GM19035 (cell line): ENCODE measurements at regions not wholly inside any gene's neighbourhood (a gene's known extent, or its start where the extent isn't known, plus 50 kb on each side); places are given as distances from the start of the nearest gene placed in this dataset.
"Not testable (repeated sequence)": the region's sequence is repeated elsewhere in the genome, so short reads cannot be mapped to it uniquely, and the experiment has no call there.

Experiments used
- ATAC-seq: cut with Tn5 transposase; IDR thresholded peaks from one replicate; pipeline ENCODE4 v1.9.1; 2021; ENCODE audit not compliant: unreplicated experiment

DNA sequence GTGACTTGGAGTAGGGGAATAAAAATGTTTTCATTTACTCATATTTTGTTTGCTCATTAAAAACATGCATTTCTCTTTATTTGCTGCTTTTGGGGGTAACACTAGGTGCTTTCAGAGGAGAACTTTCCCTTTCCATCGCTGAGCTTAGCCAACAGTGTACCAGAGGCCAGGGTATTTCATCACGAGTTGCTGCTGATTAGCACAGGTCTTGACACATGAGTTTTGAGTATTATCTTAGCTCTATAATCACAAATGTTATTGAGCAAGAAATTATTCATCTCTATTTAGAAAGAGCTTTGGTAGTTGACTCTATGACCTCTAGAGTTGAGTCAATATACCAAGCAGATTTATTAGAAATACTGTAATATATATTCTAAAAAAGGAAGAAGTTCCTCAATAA is 375.9 kb downstream of the NXPH1 start:
- no peak for ATAC-seq

DNA sequence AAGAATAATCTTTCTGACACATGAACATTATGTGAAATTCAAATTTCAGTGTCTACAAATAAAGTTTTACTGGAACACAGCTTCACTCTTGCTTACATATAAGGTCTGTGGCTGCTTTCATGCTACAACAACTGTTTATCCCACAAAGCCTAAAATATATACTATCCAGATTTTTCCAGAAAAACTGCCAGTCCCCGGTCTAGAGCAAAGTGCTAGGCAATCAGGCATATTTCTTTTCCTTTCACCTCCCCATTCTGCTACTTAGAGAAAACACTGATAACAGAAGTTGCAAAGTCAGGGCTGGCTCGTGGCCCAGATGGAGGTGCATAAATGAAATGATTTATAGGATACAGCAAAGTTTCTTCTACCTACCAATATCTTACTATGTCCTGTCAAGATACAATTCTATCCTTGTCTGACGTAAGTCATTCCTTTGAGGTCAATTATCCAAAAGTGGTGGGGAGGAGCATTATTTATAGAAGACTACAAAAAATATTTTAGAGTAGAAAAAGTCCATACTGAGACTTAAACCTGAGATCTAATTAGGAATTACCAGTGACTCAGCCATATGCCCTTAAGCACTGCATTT is 384.1 kb downstream of the NXPH1 start:
- no peak for ATAC-seq

DNA sequence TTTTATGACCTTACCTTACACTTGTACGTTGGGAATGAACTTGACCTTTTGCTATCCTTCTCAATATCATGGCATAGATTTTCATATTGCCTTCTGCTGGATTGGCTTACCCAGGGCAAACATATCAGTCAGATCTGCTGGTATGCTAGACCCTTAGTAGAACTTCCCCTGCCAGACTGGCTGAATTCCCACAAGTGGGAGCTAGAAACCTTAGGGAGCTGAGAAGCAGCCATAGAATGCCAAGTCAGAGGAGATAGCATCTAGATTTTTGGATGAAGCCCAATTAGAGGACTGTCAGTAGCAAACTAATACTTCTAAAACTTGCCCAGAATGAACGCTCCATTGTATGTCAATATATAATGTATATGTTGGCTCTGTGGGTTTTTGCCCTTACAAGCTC is 385.0 kb downstream of the NXPH1 start:
- ATAC-seq = no peak

DNA sequence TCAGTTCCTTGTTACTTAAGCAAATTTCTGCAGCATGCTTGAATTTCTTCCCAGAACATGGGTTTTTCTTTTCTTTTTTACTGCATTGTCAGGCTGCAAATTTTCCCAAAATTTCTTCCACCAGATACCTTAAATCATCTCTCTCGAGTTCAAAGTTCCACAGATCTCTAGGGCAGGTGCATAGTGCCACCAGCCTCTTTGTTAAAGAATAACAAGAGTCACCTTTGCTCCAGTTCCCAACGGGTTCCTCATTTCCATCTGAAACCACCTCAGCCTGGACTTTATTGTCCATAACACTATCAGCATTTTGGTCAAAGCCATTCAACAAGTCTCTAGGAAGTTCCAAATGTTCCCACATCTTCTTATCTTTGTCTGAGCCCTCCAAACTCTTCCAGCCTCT is 389.2 kb downstream of the NXPH1 start:
- ATAC-seq = no peak

DNA sequence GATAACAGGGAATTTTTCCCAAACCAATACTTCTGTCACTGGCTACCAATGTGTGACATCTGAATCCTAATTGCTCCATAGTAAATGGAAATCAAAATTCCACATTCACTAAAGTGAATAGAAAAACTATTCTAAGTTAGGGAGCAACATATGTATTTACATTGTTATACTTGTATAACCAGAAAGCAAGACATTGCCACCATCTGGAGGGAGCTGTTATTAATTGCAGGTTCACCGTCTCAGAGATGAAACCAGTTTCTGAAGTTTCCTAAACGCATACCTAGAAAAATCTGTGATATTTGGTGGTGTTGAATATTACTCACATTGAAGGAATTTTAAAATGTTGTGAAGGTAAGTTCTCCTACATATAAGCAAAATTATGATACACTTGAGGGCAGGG is 390.1 kb downstream of the NXPH1 start:
- no peak for ATAC-seq

DNA sequence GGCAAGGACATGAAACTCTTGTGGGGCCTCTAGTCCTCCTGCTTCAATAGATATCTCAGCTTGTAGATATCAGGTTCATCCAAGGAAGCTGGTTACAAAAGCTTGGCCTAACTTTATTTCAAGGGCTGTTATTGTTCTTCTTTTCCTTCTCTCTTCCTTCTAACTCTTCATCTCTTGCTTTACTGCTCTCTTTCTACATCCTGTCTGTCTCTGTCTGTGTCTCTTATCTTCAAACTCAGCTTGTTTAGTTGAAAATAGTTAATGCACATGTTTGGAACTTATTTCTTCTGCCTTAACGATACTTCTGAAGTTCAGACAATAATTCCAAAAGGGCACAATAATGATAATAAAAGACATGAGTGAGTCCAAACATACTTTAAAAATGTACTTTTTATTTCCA is 393.9 kb downstream of the NXPH1 start:
- no peak for ATAC-seq

DNA sequence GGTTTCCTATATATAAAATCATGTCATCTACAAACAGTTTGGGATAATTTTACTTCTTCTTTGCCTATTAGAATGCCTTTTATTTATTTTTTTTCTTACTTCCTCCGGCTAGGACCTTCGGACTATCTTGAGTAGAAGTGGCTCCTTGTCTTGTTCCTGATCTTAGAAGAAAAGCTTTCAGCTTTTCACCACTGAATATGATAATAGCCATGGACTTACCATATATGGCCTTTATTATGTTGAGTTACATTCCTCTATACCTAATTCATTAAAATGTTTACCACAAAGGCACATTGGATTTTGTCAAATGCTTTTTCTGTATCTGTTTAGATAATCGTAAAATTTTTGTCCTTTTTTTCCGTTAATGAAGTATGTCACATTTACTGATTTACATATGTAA is 395.7 kb downstream of the NXPH1 start:
- ATAC-seq = no peak

DNA sequence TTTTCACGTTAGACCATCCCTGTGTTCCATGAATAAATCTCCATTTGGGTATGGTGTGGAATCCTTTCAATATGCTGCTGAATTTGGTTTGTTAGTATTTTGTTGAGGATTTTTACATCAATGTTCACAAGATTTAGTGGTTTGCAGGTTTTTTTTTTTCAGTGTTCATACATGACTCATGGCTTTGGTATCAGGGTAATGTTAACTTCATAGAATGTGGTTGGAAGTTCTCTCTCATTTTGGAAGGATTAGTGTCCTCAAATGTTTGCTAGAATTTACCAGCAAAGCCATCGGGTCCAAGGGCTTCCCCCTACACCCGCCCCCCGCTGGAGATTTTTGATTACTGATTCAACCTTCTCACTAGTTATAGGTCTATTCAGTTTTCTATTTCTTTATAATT is 398.0 kb downstream of the NXPH1 start:
- ATAC-seq = no peak

DNA sequence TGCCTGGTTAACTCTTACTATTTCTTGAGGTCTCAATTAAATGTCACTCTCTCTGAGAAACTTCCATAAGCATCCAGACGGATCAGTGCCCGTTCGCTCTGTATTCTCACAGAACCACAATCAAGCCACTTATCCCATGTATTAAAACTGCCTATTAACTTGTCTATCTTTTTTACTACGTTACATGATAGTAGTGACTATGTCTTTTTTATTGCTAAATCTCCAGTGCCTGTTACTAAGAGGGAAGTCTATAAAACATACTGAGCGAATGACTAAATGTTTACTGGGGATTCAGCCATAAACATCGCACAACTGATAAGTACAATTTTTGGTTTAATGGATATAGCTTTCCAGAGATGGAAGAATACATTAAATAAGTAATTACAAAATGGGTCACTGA is 399.9 kb downstream of the NXPH1 start:
- no peak for ATAC-seq

DNA sequence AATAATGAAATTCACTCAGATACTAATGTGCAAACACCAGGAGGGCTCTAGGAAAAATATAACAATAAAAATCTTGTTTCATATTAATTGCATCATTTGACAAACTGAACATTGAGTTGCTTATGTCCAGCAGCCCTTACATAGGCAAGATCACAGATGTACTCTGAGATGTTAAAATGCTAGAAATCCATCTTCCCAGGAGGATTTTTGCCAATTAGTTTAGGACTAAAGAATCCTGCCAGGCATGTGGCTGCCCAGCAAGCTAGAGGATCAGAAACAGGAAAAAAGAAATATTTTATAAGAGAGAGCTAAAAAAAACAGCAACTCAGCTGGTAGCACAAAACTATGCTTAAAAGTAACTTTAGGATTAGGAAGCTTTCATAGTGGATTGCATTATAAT is 407.8 kb downstream of the NXPH1 start:
- ATAC-seq = no peak

DNA sequence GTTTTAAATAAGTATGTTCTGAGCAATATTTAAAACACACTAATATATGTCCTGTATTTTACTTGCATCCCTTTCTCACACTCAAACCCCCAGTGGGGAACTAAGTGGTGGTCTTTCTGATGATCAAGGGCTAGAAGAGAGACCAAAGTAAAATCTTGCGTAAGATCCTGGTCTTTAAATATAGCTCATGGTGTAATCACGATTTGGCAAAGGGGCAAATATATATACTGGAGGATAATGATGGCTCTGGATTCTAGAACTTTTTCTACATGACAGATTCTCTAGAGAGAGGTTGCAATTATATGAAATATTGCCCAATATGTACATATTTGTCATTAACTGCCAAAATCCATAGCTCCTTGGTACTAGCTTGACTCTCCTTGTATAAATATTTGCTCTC is 438.3 kb downstream of the NXPH1 start:
- no peak for ATAC-seq

DNA sequence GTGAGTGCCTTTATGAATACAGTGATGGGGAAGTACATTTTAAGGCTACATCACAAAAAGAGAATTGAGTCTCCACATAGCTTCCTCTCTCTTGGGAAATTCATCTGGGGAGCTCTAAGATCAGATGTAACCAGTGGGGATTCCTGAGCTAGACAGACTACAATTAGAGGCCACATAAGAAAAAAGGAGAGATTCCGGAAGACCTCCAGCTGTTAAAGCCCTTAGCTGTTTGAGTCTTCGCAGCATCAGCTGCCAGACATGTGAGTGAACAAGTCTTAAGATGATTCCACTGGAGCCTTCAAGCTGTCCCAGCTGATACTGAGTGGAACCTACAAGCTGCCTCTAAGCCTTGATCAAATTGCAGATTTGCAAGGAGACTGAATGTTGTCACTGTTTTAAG is 448.5 kb downstream of the NXPH1 start:
- no peak for ATAC-seq

DNA sequence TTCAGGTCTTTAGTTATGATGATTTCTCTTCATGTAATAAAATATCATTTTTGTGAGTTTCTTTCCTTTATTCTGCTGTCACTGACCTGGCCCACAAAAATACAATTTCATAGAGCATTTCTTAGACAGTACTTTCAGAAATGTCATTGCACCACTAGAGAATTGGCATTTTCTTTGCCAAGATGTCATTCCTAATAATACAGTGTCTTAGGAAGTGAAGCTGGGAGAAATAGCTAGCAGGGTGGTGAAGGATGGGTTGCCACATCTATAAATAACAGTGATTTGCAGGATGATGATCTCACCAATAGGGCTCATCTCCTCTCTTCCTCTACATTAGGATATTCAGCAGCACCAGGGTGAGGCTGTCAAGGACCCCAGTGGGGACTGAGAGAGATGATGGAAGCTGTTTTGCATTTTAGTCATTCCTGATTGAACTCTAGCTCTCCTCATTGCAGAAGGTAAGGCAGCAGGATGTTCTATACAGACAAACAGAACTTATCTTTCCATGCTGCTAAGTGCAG is 452.1 kb downstream of the NXPH1 start:
- ATAC-seq = no peak

DNA sequence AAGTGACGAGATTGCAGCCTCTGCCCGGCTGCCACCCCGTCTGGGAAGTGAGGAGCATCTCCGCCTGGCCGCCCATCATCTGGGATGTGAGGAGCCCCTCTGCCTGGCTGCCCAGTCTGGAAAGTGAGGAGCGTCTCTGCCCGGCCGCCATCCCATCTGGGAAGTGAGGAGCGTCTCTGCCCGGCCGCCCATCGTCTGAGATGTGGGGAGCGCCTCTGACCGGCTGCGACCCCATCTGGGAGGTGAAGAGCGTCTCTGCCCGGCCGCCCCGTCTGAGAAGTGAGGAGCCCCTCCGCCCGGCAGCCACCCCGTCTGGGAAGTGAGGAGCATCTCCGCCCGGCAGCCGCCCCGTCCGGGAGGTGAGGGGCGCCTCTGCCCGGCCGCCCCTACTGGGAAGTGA is 456.9 kb downstream of the NXPH1 start:
- ATAC-seq = not testable (repeated sequence)

DNA sequence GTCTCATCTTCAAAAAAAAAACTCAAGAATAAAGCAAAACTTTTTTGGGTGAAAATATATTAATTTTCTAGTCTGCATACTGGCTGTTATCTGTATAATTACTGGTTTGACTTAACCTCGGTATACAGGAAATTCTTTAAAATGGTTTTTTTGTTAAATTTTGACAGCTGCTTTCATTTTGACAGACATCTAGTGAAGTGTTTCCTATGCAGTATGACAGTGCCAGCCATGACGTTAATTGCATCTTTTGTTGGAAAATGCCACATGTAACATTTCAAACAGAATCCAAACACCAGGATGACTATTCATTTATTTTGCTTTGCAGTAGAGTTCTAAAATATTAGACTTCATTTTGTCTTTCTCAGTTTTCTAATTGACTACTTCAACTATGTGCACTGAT is 460.4 kb downstream of the NXPH1 start:
- no peak for ATAC-seq

DNA sequence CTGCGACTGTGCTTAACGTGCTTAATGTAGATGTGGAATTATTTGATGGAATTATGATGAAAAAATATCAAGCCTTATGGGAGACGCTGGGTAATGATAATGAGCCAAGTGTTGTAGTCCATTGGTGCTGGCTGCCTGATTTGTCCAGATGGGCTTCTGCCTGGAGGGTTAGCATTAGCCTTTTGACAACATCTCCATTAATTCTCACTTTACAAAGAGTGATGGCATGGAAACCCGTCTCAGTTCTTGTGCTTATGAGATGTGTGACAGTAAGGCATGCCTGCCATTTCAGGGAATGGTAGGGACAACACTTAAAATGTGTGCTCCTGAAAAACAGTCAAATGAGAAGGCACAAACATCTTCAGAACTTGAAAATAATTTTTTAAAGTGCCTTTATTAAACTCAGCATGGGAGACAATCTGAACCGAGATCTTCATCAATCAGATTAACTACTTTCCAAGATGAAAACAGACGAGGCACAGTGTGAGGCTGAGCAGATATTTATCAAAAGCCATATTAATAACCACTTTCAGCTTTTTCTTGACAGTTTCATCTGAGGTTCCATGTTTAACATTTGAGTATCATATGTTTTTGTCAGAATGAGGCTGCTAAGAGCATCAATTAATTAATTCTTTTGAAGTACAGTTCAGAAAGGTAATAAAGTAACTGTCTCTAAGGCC is 473.1 kb downstream of the NXPH1 start:
- no peak for ATAC-seq

DNA sequence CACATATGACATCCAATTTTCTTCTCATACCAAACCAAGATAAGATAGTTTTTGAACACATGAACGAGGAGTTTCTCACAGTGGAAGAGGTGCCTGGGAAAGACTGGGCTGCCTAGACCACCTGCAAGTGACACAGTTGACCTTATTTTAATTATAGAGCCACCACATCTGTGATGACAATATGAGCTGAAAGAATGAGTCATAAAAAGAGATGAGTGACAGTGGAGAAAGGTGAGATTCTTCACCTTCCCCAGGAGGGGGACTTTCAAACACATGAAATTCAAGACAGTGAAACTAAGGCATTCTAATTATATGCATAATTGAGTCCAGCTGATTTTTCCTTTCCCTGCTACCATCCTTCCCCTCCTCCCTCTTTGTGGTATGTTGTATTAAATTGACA is 475.5 kb downstream of the NXPH1 start:
- no peak for ATAC-seq

DNA sequence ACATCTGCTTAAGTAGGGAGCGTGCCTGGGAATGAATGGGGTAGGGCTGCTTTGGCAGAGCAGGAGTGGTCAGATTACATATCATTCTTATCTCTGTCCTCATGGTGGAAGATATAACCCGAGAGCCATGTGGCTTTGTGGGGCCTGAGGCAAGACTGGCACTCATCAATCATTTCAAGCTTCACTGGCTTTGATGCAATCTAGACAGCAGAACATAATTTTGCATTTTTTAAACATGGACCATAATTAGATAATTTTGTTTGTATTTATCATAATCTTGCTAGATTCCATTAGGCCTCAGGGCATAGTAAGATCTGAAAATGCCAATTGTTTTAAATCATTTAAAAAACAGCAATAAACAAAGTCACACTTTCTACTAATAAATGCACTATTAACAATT is 480.3 kb downstream of the NXPH1 start:
- no peak for ATAC-seq

DNA sequence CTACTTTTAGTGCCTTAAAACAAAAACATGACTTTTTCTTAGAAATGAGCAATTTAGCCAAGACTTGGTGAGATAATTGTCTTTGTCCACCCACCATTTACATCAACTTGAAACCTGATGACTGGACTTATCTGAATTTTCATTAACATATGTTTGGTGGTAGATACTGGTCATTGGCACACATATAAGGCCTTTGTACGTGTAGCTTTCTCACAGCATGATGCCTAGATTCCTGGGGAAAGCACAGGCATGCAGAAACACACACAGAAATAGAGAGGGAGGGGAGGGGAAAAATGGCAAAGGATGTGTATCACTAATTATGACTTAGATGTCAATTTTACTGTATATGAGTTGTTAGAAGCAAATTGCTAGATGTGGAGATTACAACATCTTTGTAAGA is 488.4 kb downstream of the NXPH1 start:
- ATAC-seq = no peak

DNA sequence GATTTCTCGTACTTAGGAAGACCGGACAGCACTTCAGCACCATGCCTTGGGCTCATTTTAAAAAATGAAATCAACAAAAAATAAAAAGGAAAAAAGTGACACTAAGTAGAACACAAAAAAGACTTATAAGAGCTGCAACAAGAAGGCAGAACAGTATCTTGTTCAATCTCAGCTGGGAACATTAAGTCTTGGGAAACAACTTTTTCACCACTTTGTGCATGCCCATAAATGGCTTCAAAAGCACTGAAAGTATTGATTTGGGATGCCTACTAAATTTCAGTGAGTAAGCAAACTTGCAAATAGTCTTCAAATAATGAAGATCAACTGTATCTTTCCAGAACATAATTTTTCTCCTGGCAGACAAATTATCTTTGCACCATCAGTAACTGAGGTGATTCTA is 489.3 kb downstream of the NXPH1 start:
- no peak for ATAC-seq

DNA sequence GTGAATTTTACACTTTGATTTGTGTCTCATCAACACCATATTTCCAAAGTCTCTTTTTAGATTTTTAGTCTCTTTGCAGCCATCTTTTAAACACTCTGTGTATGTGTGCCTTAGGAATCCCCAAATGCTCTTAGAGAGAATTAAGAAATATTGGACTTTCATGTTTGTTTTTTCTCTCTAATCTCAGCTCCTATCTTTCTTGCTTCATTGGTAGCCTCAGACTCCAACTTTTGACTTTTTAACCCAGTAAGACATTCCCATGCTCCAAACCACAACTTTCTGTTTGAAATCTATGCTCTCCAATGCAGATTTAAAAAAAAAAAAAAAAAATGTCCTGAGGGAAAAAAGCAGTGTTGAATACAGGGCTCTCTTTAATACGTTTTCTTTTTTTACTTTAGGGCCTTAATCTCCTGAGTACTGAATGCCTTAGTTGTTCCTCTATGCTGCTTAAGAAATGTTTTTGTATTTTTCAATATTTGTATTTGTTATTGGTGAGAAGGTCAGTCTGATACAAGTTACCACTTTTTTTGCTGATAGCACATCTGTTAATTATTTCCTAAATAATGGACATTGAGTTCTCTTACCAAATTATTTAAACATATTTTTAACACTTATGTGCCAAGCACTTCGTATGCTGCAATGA is 489.9 kb downstream of the NXPH1 start:
- ATAC-seq = no peak

DNA sequence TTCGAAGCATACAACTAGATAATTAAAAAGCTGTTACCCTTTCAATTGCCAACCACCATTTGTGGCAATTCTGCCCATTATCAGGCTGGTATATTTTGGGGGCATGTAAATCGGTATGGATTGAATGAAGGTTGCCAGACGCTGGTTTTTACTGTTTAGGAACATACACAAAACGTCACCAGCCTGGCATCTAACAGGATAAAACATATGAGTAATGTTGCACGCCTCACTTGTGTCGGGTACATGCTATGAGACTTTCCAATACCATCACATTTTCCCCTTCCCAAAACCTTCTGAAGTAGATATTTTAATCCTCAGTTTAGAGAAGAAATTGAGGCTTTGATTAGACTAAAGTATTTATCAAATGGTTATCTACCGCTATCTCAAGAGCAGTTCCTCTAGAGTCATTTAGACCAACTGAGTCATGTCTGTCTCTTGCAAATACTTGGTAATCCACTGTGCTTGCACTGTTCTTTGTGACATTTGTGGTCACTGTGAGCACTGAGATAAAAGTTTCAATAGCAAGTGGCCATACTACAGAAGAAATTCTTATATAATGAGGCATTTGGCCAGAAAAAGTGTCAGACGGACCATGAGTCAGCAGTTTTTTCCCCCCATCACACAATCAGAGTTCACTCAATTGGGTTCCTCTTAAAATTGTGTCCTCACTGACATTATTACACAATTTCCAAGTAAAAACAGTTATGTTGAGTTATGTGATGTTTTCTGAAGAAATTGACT is 498.7 kb downstream of the NXPH1 start:
- no peak for ATAC-seq
